MCF 10A (cell line): ENCODE measurements at regions not wholly inside any gene's neighbourhood (a gene's known extent, or its start where the extent isn't known, plus 50 kb on each side); places are given as distances from the start of the nearest gene placed in this dataset.

Experiments used
- BruUV-seq: library from RNA; stranded (reverse); fragments of 400-500 nt; replicated peaks from 2 replicates; lab custom pipeline; 2021; lab: Mats Ljungman, UMichigan
- CTCF ChIA-PET: fragments of 300-600 bp; sonication (Branson Sonifier 250); formaldehyde crosslinking; extraction: SDS; loops from one replicate; lab custom pipeline; 2021; ENCODE audit warnings: antibody characterized with exemption, inconsistent platforms; lab: Yijun Ruan, JAX
- POLR2A ChIA-PET: fragments of 300-600, 350-650 bp; sonication (Branson Sonifier 250); formaldehyde crosslinking; extraction: SDS; loops from one replicate; lab custom pipeline; 2020; ENCODE audit warnings: antibody characterized with exemption, inconsistent platforms; lab: Yijun Ruan, JAX
- DNase-seq: peaks from one replicate; pipeline ENCODE4 v3.0.0-alpha.2; 2018; ENCODE audit not compliant: unreplicated experiment
- H3K27ac Mint-ChIP-seq: one replicate; pipeline ENCODE4 v1.8.0; 2022; ENCODE audit warnings: mild to moderate bottlenecking, low read depth, mixed read lengths; ENCODE audit not compliant: unreplicated experiment
- H3K27me3 Mint-ChIP-seq: one replicate; pipeline ENCODE4 v1.8.0; 2022; ENCODE audit warnings: mixed read lengths; ENCODE audit not compliant: insufficient read depth, unreplicated experiment
- H3K36me3 Mint-ChIP-seq: one replicate; pipeline ENCODE4 v1.8.0; 2022; ENCODE audit warnings: mild to moderate bottlenecking, moderate library complexity, mixed read lengths; ENCODE audit not compliant: insufficient read depth, unreplicated experiment
- H3K4me1 Mint-ChIP-seq: one replicate; pipeline ENCODE4 v1.8.0; 2022; ENCODE audit warnings: mixed read lengths; ENCODE audit not compliant: insufficient read depth, unreplicated experiment
- H3K4me3 Mint-ChIP-seq: one replicate; pipeline ENCODE4 v1.8.0; 2022; ENCODE audit warnings: mild to moderate bottlenecking, moderate library complexity, mixed read lengths; ENCODE audit not compliant: unreplicated experiment
- H3K9me3 Mint-ChIP-seq: one replicate; pipeline ENCODE4 v1.8.0; 2022; ENCODE audit warnings: mixed read lengths; ENCODE audit not compliant: unreplicated experiment
- CTCF ChIP-seq: fragments of 200-600 bp; IDR thresholded peaks from one replicate; pipeline ENCODE4 v1.8.0; 2022; ENCODE audit warnings: antibody characterized with exemption, mild to moderate bottlenecking; ENCODE audit not compliant: unreplicated experiment
- intact Hi-C: fragments of 100-400 bp; cut with micrococcal nuclease; formaldehyde crosslinking; loops from 2 replicates; pipeline ENCODE4 v1.14.1; 2022

DNA sequence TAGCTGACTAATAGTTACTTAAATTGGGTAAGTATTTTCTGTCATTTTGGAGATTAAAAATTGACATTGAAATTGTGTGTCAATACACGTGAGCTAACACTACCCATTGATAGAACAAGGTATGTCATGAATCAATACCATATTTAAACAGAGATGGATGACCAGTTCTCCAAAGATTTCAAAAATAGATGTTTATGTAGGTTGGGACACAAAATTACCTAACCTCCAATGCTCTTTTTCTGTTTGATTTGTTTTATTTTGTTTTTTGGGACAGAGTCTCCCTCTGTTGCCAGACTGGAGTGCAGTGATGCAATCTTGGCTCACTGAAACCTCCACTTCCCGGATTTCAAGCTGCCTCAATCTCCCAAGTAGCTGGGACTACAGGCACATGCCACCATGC, 1491.7 kb downstream of the GRIK2 start:
- no peaks in the 10 kb centered on the region for H3K27me3 Mint-ChIP-seq
- no peaks in the 10 kb centered on the region for H3K4me1 Mint-ChIP-seq
- ChIA-PET POLR2A (interaction anchor here (0.5 kb wide), 1 partner anchor 1159 kb away, joined by 3 read pairs; no protein-coding TSS in a partner anchor), CTCF (interaction anchor here (0.6 to 1.1 kb wide), 2 partner anchors 238 to 411 kb away, joined by 3 to 4 read pairs; no protein-coding TSS in a partner anchor)
- H3K27ac Mint-ChIP-seq = no peak overlapping the region
- no peaks in the 10 kb centered on the region for H3K36me3 Mint-ChIP-seq
- intact Hi-C loops = no loop called here
- H3K9me3 Mint-ChIP-seq = no peaks in the 10 kb centered on the region
- no peak for TF ChIP-seq CTCF
- BruUV-seq = no TSS peak
- DNase-seq = no peak
- H3K4me3 Mint-ChIP-seq = no peak overlapping the region

GRCh38 chr6:102853249-102853955, 1459.9 kb downstream of the GRIK2 start:
- no TSS peak for BruUV-seq
- intact Hi-C loops = loop anchor here (10.0 kb wide), 2 partner anchors 421 to 1471 kb away; no protein-coding TSS in a partner anchor
- Mint-ChIP-seq H3K27ac (no peak overlapping the region), H3K9me3 (no peaks in the 10 kb centered on the region), H3K36me3 (no peaks in the 10 kb centered on the region), H3K4me3 (no peak overlapping the region), H3K27me3 (no peaks in the 10 kb centered on the region), H3K4me1 (peaks cover 13% of the 10 kb centered on the region)
- ChIA-PET CTCF (no interaction called here), POLR2A (no interaction called here)
- TF ChIP-seq CTCF = no peak
- no peak for DNase-seq

GRCh38 chr6:102848796-102849195, 1455.3 kb downstream of the GRIK2 start:
- BruUV-seq = no TSS peak
- ChIA-PET POLR2A (no interaction called here), CTCF (interaction anchor here (0.7 to 1.7 kb wide), 3 partner anchors 10 to 1733 kb away, joined by 3 to 5 read pairs (median 4); no protein-coding TSS in a partner anchor)
- no peaks in the 10 kb centered on the region for H3K36me3 Mint-ChIP-seq
- TF ChIP-seq CTCF = no peak
- H3K27me3 Mint-ChIP-seq = no peaks in the 10 kb centered on the region
- peaks cover 7% of the 10 kb centered on the region for H3K4me1 Mint-ChIP-seq
- H3K27ac Mint-ChIP-seq = no peak overlapping the region
- no peaks in the 10 kb centered on the region for H3K9me3 Mint-ChIP-seq
- peak; percentile 4 for DNase-seq
- intact Hi-C loops = no loop called here
- no peak overlapping the region for H3K4me3 Mint-ChIP-seq

- Mint-ChIP-seq H3K4me1 (peaks cover 7% of the 10 kb centered on the region), H3K4me3 (no peak overlapping the region), H3K9me3 (no peaks in the 10 kb centered on the region), H3K36me3 (no peaks in the 10 kb centered on the region), H3K27ac (no peak overlapping the region), H3K27me3 (no peaks in the 10 kb centered on the region)
- TF ChIP-seq CTCF = no peak
- BruUV-seq = no TSS peak
- POLR2A ChIA-PET = no interaction called here
- DNase-seq = no peak
- CTCF ChIA-PET = no interaction called here
- intact Hi-C loops = no loop called here
Measured at GRCh38 chr6:102848210-102848609, 1454.7 kb downstream of the GRIK2 start.
